GM23248 (cell line): ENCODE measurements at regions not wholly inside any gene's neighbourhood (a gene's known extent, or its start where the extent isn't known, plus 50 kb on each side); places are given as distances from the start of the nearest gene placed in this dataset.

Source experiments
- DNase-seq: peaks from one replicate; pipeline ENCODE4 v3.0.0-alpha.2; 2015
- H2AFZ ChIP-seq: fragments of 200-600 bp; sonication (generic); 2 replicates; pipeline ENCODE4 v1.6.1; 2016; ENCODE audit warnings: antibody characterized with exemption
- H3F3A ChIP-seq: fragments of 200-600 bp; sonication (generic); 2 replicates; pipeline ENCODE4 v1.6.1; 2016; ENCODE audit warnings: mild to moderate bottlenecking, antibody characterized with exemption, mixed run types; ENCODE audit not compliant: insufficient read depth
- H3K27ac ChIP-seq: fragments of 200-600 bp; sonication (generic); 2 replicates; pipeline ENCODE4 v1.5.1; 2016; ENCODE audit warnings: mild to moderate bottlenecking
- H3K27me3 ChIP-seq: fragments of 200-600 bp; sonication (generic); replicated peaks from 2 replicates; pipeline ENCODE4 v1.6.1; 2016; ENCODE audit warnings: mild to moderate bottlenecking; ENCODE audit not compliant: insufficient read depth
- H3K36me3 ChIP-seq: fragments of 200-600 bp; sonication (generic); 2 replicates; pipeline ENCODE4 v1.6.1; 2016; ENCODE audit warnings: low read depth, mild to moderate bottlenecking
- H3K4me1 ChIP-seq: fragments of 200-600 bp; sonication (generic); 2 replicates; pipeline ENCODE4 v1.6.1; 2016; ENCODE audit warnings: mild to moderate bottlenecking; ENCODE audit not compliant: insufficient read depth
- H3K4me2 ChIP-seq: fragments of 200-600 bp; sonication (generic); one replicate; pipeline ENCODE4 v1.6.1; 2016; ENCODE audit warnings: mild to moderate bottlenecking; ENCODE audit not compliant: unreplicated experiment
- H3K4me3 ChIP-seq: fragments of 200-600 bp; sonication (generic); 2 replicates; pipeline ENCODE4 v1.5.1; 2016; ENCODE audit warnings: mild to moderate bottlenecking
- H3K79me2 ChIP-seq: fragments of 200-600 bp; sonication (generic); 2 replicates; pipeline ENCODE4 v1.6.1; 2016; ENCODE audit warnings: mild to moderate bottlenecking; ENCODE audit not compliant: insufficient read depth
- H3K9ac ChIP-seq: fragments of 200-600 bp; sonication (generic); 2 replicates; pipeline ENCODE4 v1.6.1; 2016; ENCODE audit warnings: mild to moderate bottlenecking
- H3K9me2 ChIP-seq: fragments of 200-600 bp; sonication (generic); 2 replicates; pipeline ENCODE4 v1.6.1; 2016; ENCODE audit warnings: mixed run types, mild to moderate bottlenecking, moderate library complexity; ENCODE audit not compliant: insufficient read depth
- H3K9me3 ChIP-seq: fragments of 200-600 bp; sonication (generic); one replicate; pipeline ENCODE4 v1.6.1; 2017; ENCODE audit warnings: low read depth
- H4K20me1 ChIP-seq: fragments of 200-600 bp; sonication (generic); 2 replicates; pipeline ENCODE4 v1.6.0; 2016; ENCODE audit not compliant: insufficient read depth
- EZH2 ChIP-seq: fragments of 200-600 bp; sonication (generic); IDR thresholded peaks from 2 replicates; pipeline ENCODE4 v1.6.1; 2018; ENCODE audit warnings: antibody characterized with exemption, mild to moderate bottlenecking; ENCODE audit not compliant: insufficient read depth, poor library complexity, severe bottlenecking
- EZH2phosphoT487 ChIP-seq: fragments of 200-600 bp; sonication (generic); IDR thresholded peaks from 2 replicates; pipeline ENCODE4 v1.6.1; 2018; ENCODE audit warnings: antibody characterized with exemption, moderate library complexity, mild to moderate bottlenecking, low read depth; ENCODE audit not compliant: insufficient read depth
- WGBS, 2 experiments: methylation state at CpG; one replicate each; pipeline ENCODE4 v1.1.6; 2015 to 2017; ENCODE audit warnings: low lambda C conversion rate in 2 of 2, low coverage in 1 of 2; ENCODE audit errors: missing lambda C conversion rate in 2 of 2; 5-methylcytosine and 5-hydroxymethylcytosine counted together
- in situ Hi-C: fragments of 300-500 bp; cut with MboI; formaldehyde crosslinking; loops from 2 replicates; pipeline ENCODE4 v1.15.0; 2020

DNA sequence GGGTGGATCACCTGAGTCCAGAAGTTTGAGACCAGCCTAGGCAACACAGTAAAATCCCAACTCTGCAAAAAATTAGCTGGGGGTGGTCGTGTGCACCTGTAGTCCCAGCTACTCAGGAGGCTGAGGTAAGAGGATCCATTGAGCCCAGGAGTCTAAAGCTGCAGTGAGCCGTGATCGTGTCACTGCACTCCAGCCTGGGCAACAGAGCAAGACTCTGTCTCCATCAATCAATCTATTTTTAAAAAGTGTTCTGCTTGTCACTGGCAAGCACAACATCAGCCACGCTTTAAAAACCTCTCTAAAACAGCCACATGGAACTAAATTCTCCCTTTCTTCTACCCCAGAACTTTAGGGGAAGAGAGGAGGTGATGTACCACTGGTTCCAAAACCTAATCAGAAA is 131.6 kb upstream of the RREB1 start:
- no peak overlapping the region for H2AFZ ChIP-seq
- no peaks in the 10 kb centered on the region for H3K36me3 ChIP-seq
- no peak overlapping the region for H3K27ac ChIP-seq
- no peaks in the 10 kb centered on the region for H3K9me2 ChIP-seq
- DNase-seq, result no peak
- H3K9me3 ChIP-seq, result no peaks in the 10 kb centered on the region
- no peaks in the 10 kb centered on the region for H4K20me1 ChIP-seq
- TF ChIP-seq EZH2phosphoT487, result no peak
- no peak for TF ChIP-seq EZH2
- WGBS, 2 experiments, result 13 to 17% methylated on average over 4 of the region's 4 CpGs
- no peaks in the 10 kb centered on the region for H3K4me1 ChIP-seq
- no peak overlapping the region for H3K9ac ChIP-seq
- H3K27me3 ChIP-seq, result no peaks in the 10 kb centered on the region
- no peak overlapping the region for H3K4me3 ChIP-seq
- no peaks in the 10 kb centered on the region for H3K79me2 ChIP-seq
- no peak overlapping the region for H3K4me2 ChIP-seq
- H3F3A ChIP-seq, result no peaks in the 10 kb centered on the region
- in situ Hi-C loops, result no loop called here

GRCh38 chr6:6978731-6979130 is 129.0 kb upstream of the RREB1 start:
- H3K9me2 ChIP-seq, result no peaks in the 10 kb centered on the region
- no peak overlapping the region for H2AFZ ChIP-seq
- H4K20me1 ChIP-seq, result no peaks in the 10 kb centered on the region
- H3K27ac ChIP-seq, result no peak overlapping the region
- no peak overlapping the region for H3K4me3 ChIP-seq
- no peaks in the 10 kb centered on the region for H3K79me2 ChIP-seq
- in situ Hi-C loops, result no loop called here
- TF ChIP-seq EZH2, result no peak
- TF ChIP-seq EZH2phosphoT487, result no peak
- WGBS, 2 experiments, result 33 to 37% methylated on average over 5 of the region's 5 CpGs
- no peaks in the 10 kb centered on the region for H3K27me3 ChIP-seq
- no peaks in the 10 kb centered on the region for H3K4me1 ChIP-seq
- no peaks in the 10 kb centered on the region for H3F3A ChIP-seq
- H3K9me3 ChIP-seq, result no peaks in the 10 kb centered on the region
- H3K4me2 ChIP-seq, result no peak overlapping the region
- DNase-seq, result no peak
- no peak overlapping the region for H3K9ac ChIP-seq
- no peaks in the 10 kb centered on the region for H3K36me3 ChIP-seq

- no peaks in the 10 kb centered on the region for H3F3A ChIP-seq
- WGBS, 2 experiments, result 67 to 68% methylated on average over 14 of the region's 14 CpGs
- H2AFZ ChIP-seq, result no peak overlapping the region
Observed at GRCh38 chr6:6980999-6981597, 126.7 kb upstream of the RREB1 start.

GRCh38 chr6:6981681-6982322 is 126.0 kb upstream of the RREB1 start:
- 79 to 81% methylated on average over 4 of the region's 4 CpGs for WGBS, 2 experiments
- no peak overlapping the region for H3K4me3 ChIP-seq

More at GRCh38 chr6:6980999-6981597, 126.7 kb upstream of the RREB1 start:
- no peaks in the 10 kb centered on the region for H4K20me1 ChIP-seq
- no peaks in the 10 kb centered on the region for H3K9me2 ChIP-seq
- no peaks in the 10 kb centered on the region for H3K27me3 ChIP-seq
- H3K4me2 ChIP-seq, result no peak overlapping the region
- no peaks in the 10 kb centered on the region for H3K4me1 ChIP-seq
- no peak for TF ChIP-seq EZH2
- no peak for TF ChIP-seq EZH2phosphoT487
- no peak overlapping the region for H3K9ac ChIP-seq
- H3K4me3 ChIP-seq, result no peak overlapping the region
- in situ Hi-C loops, result no loop called here
- no peak for DNase-seq
- no peaks in the 10 kb centered on the region for H3K79me2 ChIP-seq
- no peak overlapping the region for H3K27ac ChIP-seq
- H3K9me3 ChIP-seq, result no peaks in the 10 kb centered on the region
- no peaks in the 10 kb centered on the region for H3K36me3 ChIP-seq

More at GRCh38 chr6:6981681-6982322, 126.0 kb upstream of the RREB1 start:
- Histone ChIP-seq H3K4me1 (no peaks in the 10 kb centered on the region), H3K27ac (no peak overlapping the region), H4K20me1 (no peaks in the 10 kb centered on the region), H3K4me2 (no peak overlapping the region), H3K79me2 (no peaks in the 10 kb centered on the region), H3F3A (no peaks in the 10 kb centered on the region), H3K27me3 (no peaks in the 10 kb centered on the region), H3K9me2 (no peaks in the 10 kb centered on the region), H3K9me3 (no peaks in the 10 kb centered on the region), H3K36me3 (no peaks in the 10 kb centered on the region), H3K9ac (no peak overlapping the region), H2AFZ (no peak overlapping the region)
- TF ChIP-seq EZH2phosphoT487, result no peak
- no peak for TF ChIP-seq EZH2
- DNase-seq, result no peak
- in situ Hi-C loops, result no loop called here
